Stimulated activated CD8-positive, alpha-beta memory T cell treated with anti-CD3 and anti-CD28 coated beads, Interleukin-15, amount 100 ng/mL, for 1 hour (primary cell): ENCODE measurements at regions not wholly inside any gene's neighbourhood (a gene's known extent, or its start where the extent isn't known, plus 50 kb on each side); places are given as distances from the start of the nearest gene placed in this dataset.

ENCODE experiments used
- DNase-seq: peaks from one replicate; pipeline ENCODE4 v3.0.0-alpha.2; 2020; ENCODE audit warnings: low read depth

DNA sequence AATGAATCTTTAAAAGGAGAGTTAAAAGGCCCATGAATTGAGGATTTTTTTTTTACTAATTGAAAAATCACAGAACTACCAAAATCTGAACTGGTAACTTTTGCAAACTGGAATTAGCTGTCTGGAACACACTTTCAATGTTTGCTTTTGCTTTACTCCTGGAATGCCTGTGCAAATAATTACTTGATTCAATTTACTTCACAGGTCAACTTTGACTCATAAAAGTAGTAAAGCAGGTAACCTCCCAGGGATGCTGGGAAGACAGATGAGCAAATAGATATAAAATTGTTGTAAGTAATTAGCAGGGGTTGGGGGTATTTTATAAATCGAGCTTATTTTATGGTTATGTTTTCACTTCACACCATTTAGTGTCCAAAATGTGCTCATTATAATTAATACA, 398.3 kb upstream of the HNRNPA3 start:
- DNase-seq = no peak

DNA sequence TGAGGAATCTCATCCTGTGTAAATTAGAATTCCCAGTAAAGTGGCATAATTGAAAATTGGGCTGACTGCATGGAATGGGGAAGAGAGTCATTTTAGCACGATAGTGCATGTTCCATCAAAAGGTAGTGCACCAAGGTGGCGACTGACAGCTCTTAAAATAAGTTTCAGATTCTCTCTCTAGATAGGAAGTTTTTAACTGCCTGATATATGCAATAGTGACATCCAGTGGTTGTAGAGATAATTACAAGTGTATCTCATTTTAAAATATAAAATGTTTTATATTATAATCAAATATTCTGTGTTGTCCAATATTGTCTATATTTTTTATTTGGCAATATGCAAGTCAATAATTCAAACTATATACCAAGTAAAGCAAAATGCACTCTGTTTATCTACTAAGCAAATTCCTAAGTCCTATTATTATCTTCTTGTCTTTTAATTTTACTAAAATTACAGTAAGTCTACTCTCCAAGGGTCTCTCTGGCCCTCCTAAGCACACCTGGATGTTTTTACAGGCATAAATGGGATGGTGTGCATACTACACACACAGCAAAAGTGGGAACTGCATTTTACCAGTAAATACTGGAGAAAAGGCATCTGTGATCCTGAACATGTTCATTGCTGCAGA, 397.7 kb upstream of the HNRNPA3 start:
- DNase-seq = no peak

DNA sequence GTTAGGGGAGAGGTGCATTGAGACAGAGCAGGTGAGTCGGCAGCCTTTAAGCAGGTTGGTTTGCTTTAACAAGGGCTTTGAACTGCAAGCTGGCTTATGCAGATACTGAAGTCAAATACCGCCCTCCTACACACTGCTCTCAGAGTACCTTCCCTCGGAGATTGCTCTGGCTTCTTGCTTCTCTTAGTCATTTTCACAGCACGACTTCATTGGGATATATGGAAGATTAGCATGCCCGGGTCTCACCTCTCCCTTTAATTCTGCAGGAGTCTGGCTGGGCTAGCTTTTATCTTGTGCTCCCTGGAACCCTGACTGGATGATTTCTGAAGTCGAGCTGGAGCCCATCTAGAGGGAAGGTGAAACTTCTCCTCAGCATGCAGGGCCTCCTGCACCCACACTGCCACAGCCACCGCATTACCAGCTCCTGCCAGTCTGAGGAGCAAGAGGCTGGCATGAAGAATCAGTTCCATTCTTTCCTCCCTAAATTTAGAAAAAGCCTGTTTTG, 395.5 kb upstream of the HNRNPA3 start:
- DNase-seq = no peak

DNA sequence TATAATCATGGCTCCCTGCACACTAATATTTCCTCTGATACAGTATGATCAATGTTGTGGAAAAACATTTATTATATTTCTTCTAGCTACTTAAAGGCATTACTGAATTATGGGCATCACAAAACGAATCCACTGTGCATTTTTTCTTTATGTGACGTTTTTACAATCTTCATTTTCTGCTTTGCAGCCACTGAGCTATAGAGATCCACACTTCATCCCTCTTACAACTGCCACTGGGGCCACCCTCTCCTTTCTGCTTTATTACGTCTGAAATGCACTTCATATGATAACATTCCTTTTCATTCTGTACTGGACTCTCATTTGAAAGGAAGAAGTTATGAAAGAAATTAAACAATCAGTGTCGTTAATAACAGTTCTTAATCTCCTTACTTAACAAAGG, 394.5 kb upstream of the HNRNPA3 start:
- no peak for DNase-seq

DNA sequence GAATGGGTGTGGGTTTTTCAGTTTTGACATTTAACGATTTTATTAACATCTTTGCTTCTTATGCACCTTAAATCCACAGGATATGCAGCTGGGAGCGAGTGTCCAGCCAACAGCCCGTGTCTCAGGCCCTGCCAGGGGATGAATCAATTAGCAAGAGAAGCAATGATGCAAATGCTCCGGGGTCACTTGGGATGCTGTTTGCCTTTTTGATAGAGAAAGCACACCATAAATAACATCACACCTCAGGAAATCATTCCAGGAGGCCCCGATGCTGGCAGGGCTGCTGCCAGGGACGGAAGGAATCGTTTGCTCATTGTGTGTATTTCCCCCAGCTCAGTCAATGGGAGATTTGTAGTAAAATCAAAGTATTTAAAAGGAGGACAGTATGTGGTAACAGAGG, 394.0 kb upstream of the HNRNPA3 start:
- no peak for DNase-seq

DNA sequence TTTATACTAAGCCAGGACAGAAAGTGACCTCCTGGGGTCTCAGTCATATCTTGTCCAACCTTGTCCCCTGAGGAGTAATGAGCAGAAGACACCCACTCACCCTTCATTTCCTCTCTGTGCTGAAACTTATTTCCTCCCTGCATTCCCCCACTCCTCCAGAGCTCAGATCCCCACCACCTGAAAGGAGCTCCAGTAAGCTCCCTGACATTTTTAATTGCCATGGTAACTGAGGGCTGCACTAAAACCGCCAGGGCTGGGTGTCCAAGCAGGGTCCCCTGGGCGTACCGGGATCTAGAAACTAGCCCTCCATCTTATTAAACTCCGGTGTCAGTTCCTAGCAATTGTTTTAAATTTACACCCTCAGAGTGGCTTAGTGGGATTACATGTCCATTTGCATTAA, 393.3 kb upstream of the HNRNPA3 start:
- DNase-seq = no peak

DNA sequence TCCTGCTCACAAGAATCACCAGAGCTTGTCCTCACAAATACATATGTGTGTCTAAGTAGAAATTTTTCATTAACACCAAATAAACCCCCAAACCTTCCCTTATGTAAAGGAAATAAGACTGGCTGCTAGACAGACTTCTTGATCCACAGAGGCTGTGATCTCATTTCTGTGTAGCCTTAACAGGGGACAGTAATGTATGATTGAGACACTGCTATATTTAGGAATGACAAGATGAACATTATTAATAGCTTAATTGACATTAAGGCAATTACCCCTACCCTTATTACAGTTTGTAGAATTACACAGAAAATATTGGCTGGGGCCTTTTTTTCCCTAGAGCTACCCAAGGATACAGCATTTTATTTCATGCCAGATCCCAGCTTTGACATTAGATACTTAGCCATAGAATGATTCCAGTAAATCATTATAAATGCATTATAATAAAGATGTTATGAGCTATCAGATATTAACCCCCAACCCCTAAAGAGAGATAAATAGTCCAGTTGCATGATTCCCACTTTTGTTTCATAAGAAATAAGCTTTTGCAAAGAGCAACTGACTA, 392.1 kb upstream of the HNRNPA3 start:
- DNase-seq = no peak

DNA sequence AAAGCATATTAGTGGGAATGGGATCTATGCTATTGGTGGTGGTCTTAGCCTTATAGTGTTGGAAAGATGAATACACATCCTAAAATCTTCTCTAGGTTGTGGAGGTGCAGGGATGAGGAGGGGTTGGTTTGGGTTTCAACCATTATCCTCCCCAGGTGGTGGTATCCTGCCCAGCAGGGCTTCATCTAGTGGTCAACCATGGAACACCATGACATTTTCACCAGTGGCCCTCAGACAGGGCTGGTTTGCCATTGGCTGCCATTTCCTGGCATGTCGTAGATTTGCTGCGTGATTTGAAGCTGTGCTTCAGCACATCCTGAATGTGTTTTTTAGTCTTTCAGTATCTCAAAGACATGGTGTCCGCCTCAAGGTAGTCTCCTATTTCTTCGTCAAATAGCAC, 391.2 kb upstream of the HNRNPA3 start:
- no peak for DNase-seq

DNA sequence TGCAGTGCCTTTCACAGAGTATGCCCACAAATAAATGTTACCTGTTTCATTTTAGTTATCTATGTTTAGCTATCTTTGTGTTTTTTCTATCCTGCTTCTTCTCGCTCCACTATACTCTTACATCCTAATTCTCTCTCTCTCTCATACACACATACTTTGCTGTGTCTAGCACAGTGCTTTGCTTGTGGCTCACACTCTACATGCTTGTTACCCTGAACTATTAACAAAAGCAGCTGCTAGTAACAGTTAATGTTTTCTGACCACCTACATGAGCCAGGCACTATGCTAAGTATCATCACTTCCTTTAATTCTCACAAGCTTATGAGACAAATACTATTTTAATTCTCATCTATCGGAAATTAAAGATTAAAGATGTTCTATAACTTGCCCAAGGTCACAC, 390.5 kb upstream of the HNRNPA3 start:
- no peak for DNase-seq

DNA sequence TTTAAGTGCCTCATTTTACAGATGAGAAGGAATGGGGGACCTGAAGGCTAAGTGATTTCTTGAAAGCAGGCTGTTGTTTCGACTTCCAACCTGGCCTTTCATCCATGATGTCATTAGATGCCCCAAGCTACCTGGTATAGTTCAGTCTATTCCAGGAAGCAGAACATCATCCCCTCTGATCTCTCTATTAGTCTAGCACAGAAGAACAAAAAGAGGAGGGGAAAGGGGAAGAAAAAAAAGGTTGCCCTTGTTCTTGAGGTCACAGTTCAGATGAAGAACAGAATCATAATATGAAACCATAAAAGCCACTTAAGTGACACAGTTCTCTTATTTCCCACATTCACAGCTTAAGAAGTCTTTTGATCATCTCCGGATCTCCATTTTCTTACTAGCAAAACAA, 386.2 kb upstream of the HNRNPA3 start:
- no peak for DNase-seq

DNA sequence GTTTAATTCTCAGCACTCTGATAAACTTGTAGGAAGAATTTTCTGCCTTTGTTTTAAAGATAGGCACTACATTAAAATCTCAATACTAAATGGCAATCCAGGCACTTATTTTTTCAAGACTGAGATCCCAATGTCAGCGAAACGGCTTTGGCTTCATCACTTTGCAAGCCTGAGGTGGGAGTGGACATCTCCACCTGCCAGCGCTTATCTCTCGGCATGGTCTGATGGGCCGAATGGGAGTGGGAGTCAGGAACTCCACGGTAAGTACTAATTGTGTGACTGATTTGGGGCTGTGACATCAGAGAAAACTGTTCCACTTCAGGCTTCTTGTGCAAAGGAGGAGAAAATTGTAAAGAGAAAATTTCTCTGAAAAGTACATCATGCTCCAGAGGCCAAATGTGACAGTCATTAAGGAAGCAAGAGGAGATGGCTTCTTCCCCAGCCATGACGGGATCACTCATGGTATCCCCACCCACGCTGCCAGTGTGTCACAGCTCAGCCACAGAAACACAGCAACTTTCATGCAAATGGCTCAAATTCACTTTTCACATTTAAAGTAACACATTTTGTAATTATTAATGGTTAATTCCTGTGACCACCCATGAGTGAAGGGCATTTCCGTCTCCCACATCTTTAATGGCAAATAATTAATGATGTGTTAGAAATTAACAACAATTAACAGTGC, 385.5 kb upstream of the HNRNPA3 start:
- DNase-seq = no peak

DNA sequence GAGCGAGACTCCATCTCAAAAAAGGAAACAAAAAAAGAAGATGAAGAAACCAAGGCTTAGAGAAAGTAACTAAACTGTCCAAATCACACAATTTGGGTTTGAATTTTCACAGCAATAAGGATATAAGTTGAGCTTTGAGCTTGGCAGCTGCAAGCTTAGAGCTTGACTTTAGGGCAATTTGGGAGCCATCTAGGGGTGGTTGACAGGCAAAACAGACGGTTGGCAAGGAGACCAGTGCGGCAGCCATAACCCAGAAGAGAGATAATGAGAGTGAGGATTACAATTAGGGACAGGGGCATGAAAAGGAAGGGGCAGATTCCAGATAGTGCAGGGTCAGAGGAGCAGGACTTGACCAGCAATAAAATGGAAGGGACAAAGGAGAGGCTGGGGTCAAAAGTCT, 382.2 kb upstream of the HNRNPA3 start:
- DNase-seq = no peak

DNA sequence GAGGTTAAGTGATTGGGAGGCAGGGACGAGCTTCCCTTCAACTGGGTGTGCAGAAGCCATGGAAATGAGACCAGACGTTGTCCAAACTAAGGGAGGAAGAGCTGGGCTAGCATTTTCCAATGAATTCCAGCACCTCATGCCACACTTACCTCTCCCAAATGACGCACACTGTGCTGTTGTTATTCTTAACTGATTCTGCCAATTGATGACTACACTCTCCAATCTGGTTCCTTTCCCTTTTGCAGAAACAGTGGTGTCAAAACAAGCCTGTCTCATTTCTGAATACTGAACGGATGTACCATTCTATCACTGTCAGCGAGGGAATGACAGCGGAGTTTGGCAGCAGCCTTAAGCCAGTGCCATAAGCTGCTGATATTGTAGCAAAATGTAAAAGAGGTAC, 380.5 kb upstream of the HNRNPA3 start:
- no peak for DNase-seq

DNA sequence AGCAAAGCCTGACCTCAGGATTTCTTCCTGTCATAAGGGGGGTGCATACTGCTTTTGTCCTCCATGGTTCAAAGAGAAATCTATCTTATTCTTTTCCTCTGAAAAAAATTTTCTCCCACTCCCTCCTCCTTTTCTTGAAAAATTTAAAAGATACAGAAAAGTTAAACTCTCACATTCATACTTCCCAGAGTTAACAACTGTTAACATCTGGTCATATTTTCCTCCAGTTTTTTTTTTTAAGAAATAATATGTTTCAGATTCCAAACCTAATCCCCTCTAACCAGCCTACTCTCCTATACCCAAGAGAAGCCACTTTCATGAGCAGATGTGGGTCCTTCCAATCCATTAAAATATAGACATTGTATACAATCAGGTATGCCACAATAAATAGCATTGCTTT, 378.9 kb upstream of the HNRNPA3 start:
- no peak for DNase-seq

DNA sequence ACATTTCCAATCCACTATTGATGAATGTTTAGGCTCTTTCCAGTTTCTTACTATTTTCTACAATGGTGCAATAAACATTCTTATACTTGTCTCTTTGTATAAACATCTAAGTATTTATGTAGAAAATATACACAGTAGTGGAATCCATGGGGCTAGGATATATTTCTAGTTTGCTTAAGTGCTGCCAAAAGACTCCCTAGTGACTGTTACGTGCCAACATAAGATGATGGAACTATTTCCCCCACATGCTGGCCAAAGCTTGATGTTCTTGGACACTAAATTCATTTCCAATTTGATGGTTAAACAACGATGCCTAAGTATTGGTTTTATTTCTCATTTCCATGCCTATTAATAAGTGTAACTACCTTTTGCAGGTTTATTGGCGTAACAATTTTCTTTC, 378.4 kb upstream of the HNRNPA3 start:
- DNase-seq = no peak

DNA sequence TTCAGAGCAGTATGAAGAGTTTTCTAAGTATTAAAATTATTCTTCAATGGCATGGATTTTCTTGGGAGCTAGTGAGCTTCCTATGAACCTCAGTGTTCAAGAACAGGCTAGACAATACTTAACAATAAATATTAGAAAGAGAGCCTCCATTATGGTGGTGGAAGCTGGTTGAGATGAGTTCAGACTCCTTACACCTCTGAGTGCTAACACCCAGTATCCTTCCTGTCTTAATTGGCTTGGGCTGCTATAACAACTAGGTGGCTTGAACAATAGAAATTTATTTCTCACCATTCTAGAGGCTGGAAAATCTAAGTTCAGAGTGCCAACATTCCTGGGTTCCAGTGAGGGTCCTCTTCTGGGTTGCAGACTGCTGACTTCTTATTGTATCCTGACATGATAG, 369.4 kb upstream of the HNRNPA3 start:
- no peak for DNase-seq

DNA sequence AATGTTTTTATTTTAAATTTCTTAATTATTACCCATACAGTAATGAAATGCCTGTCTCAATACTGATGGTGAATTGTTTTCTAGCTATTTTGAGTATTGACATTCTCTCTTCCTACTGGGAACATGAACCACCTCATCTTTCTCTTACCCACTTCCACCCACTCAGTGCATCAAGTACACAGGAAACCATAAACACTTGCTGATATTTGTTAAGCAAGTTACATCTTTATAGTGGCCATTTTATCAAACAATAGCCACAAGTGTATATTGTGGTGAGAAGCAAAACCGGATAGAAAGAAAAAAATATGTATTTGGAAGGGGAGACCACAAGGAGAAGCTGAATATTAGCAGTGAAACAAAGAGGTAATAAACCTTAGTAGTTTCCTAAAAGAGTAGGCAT, 368.1 kb upstream of the HNRNPA3 start:
- DNase-seq = no peak

DNA sequence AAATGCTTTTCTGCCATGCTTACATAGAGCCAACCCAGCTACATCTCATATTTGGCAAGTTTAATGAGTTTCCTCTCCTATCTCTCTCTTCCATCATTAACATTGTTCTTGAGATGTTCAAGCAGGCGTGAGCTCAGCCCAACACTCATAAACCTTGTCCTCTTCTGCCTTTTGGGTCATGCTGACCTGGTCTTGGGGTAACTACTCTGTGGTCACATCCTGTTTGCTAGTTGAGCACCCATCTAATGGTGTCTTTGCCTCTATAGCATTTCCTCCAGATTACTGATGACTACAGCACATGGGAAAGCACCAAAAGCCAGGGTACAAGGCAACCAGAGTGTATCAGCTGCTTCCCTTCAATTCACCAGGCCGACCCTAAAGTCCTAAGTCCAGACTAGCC, 366.9 kb upstream of the HNRNPA3 start:
- no peak for DNase-seq

DNA sequence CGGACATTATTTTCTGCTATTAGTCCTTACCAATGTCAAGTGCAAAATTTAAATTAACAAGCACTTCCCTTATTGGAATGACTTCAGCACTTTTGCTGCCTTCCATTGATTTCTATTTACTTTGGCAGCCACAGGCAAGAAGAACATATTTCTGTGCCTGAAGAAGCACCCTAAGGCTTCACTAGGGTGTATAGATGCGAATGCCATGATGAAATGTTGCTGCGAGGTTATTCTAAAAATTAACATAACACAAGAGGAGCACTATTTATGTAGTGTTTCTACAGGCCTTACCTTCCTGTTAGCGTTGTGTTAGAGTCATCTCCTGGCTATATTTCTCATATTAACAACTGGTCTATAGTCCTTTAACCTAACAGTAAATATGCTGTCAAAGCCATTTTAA, 365.0 kb upstream of the HNRNPA3 start:
- DNase-seq = no peak

DNA sequence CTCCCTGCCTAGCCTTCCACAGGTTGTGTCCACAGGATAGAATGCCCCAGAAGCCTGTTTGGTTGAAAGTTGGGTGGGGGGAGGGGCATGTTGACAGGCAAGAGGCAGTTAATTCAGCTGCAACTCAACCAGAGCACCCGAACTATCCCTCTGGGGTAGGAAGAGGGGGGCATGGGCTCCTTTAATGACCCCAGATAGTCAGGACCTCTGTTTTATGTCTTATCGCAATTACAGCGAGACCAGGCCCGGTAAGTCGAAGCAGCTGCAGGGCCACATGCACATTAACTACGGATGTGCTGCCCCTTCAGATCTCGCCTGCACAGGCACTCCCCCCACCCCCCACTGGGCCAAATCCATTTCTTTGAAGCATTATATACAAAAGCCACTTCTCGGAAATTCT, 363.8 kb upstream of the HNRNPA3 start:
- DNase-seq = no peak

DNA sequence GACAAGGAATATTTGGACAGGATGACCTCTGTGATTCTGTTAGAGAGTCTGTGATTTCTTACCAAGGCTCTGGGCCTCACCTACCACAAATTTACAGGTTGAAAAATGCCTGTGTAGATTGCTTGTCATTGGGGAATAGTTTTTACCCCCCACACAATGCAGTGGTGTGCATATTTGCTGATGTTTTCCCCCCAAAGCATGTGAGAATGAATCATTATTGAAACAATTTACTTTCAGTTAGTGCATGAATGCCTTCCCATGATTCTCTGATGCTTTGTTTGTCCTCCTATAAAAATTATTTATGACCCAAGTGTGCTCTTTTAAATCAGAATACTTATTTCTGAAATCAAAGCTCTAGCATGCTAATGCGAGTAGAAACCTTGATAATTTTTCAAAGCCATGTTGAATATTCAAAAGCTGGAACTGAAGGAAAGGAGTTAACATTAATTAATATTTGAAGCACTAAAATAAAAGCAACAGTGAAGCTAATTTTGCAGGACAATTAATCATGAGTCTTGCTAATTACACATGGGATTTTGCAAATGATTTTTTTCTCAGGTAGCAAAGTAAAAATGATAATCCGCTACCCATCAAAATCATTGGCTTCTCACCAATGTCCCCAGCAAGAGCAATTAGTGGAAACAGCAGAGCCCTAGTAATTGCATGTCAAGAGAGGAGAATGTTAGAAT, 361.2 kb upstream of the HNRNPA3 start:
- no peak for DNase-seq

DNA sequence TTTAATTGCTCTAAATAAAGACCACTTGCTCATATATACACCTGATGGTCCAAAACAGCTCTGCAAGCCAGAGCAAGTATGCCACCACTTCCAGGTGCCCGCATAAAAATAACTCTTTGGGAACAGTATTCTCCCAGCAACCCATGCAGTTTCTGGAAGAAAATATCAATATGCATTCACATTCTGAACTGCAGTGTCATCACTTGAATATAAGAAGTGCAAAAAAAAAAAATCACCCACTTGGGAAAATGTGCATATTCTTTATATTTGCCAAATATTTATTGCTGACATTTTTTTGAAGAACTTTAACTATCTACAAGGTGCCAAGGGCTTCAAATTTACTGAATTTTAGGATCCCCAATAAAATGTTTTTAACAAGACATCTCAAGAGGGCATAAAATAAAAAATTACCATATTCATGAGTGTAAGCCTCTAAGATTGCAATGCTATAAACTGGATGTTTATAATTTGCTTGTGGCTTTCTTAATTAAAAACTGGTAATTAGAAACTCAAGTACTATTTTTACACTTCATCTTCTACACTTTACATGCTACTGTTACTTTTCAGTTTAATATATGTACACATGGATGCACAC, 360.6 kb upstream of the HNRNPA3 start:
- DNase-seq = no peak

DNA sequence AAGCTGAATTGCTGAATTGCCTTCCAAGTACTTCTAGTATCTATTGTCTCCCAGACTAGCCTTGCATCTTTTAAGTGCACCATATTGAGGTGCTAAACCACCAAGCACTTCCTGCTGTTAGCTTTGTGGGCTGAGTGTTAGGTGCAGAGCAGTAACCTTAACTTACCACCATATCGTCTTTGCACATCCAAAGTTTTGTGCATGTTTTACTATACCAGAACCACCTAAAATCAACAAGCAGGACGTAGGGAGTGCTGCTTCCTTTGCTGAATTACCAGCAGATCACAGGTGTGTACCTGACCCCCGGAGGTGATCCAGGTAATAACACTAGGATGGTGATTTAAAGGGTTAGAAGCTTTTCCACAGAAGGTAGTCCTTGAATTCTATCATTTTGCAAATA, 359.9 kb upstream of the HNRNPA3 start:
- DNase-seq = no peak
